GM23338 (cell line): ENCODE measurements at regions not wholly inside any gene's neighbourhood (a gene's known extent, or its start where the extent isn't known, plus 50 kb on each side); places are given as distances from the start of the nearest gene placed in this dataset.

Experiments used
- ATAC-seq: fragments of 200-7000 bp; cut with Tn5 transposase; 3 replicates; pipeline ENCODE4 v1.9.1; 2020
- DNase-seq: peaks from one replicate; pipeline ENCODE4 v3.0.0-alpha.2; 2015; ENCODE audit warnings: low spot score
- H2AFZ ChIP-seq: fragments of 200-600 bp; sonication (generic); 2 replicates; pipeline ENCODE4 v1.8.0; 2016; ENCODE audit warnings: antibody characterized with exemption, mild to moderate bottlenecking, moderate library complexity
- H3F3A ChIP-seq: fragments of 200-600 bp; sonication (generic); replicated peaks from 2 replicates; pipeline ENCODE4 v1.8.0; 2017; ENCODE audit warnings: antibody characterized with exemption, mixed run types, low read depth
- H3K27ac ChIP-seq: fragments of 200-600 bp; sonication (generic); 2 replicates; pipeline ENCODE4 v1.6.1; 2016; ENCODE audit warnings: low read depth
- H3K27me3 ChIP-seq: fragments of 200-600 bp; sonication (generic); 2 replicates; pipeline ENCODE4 v1.8.0; 2016; ENCODE audit warnings: mild to moderate bottlenecking, mixed run types, moderate library complexity; ENCODE audit not compliant: insufficient read depth
- H3K36me3 ChIP-seq: fragments of 200-600 bp; sonication (generic); 2 replicates; pipeline ENCODE4 v1.8.0; 2016; ENCODE audit warnings: mild to moderate bottlenecking; ENCODE audit not compliant: insufficient read depth
- H3K4me1 ChIP-seq: fragments of 200-600 bp; sonication (generic); 2 replicates; pipeline ENCODE4 v1.8.0; 2016; ENCODE audit warnings: mild to moderate bottlenecking, moderate library complexity; ENCODE audit not compliant: insufficient read depth
- H3K4me2 ChIP-seq: fragments of 200-600 bp; sonication (generic); 2 replicates; pipeline ENCODE4 v1.7.1; 2017; ENCODE audit warnings: mixed run types
- H3K4me3 ChIP-seq: fragments of 200-600 bp; sonication (generic); 2 replicates; pipeline ENCODE4 v1.6.1; 2016; ENCODE audit warnings: mixed run types
- H3K79me2 ChIP-seq: fragments of 200-600 bp; sonication (generic); replicated peaks from 2 replicates; pipeline ENCODE4 v1.8.0; 2017; ENCODE audit warnings: mild to moderate bottlenecking; ENCODE audit not compliant: insufficient read depth
- H3K9me2 ChIP-seq: fragments of 200-600 bp; sonication (generic); 2 replicates; pipeline ENCODE4 v1.8.0; 2017; ENCODE audit not compliant: insufficient read depth
- H4K20me1 ChIP-seq: fragments of 200-600 bp; sonication (generic); replicated peaks from 2 replicates; pipeline ENCODE4 v1.8.0; 2017; ENCODE audit warnings: mild to moderate bottlenecking; ENCODE audit not compliant: insufficient read depth
- H3K27ac Mint-ChIP-seq: 2 replicates; pipeline ENCODE4 v1.8.0; 2020; ENCODE audit warnings: inconsistent platforms, mild to moderate bottlenecking, moderate library complexity, mixed read lengths
- H3K27me3 Mint-ChIP-seq: 3 replicates; pipeline ENCODE4 v1.8.0; 2022; ENCODE audit warnings: low read depth, mild to moderate bottlenecking, moderate library complexity, mixed read lengths, inconsistent platforms; ENCODE audit not compliant: insufficient read depth, poor library complexity
- H3K36me3 Mint-ChIP-seq: 3 replicates; pipeline ENCODE4 v1.8.0; 2021; ENCODE audit warnings: low read depth, mild to moderate bottlenecking, inconsistent platforms, moderate library complexity, mixed read lengths
- H3K4me1 Mint-ChIP-seq: 3 replicates; pipeline ENCODE4 v1.8.0; 2020; ENCODE audit warnings: mild to moderate bottlenecking, inconsistent platforms, mixed read lengths
- H3K4me3 Mint-ChIP-seq: 3 replicates; pipeline ENCODE4 v1.8.0; 2021; ENCODE audit warnings: moderate library complexity, mild to moderate bottlenecking, inconsistent platforms, mixed read lengths
- H3K9me3 Mint-ChIP-seq: 3 replicates; pipeline ENCODE4 v1.8.0; 2020; ENCODE audit warnings: moderate library complexity, mild to moderate bottlenecking, inconsistent platforms, mixed read lengths
- CREB1 ChIP-seq: fragments of 250-450 bp; sonication (Bioruptor Pico); IDR thresholded peaks from 2 replicates; pipeline ENCODE4 v1.5.0; 2020; ENCODE audit warnings: low read depth, mild to moderate bottlenecking, moderate library complexity
- EZH2 ChIP-seq: fragments of 200-600 bp; sonication (generic); IDR thresholded peaks from one replicate; pipeline ENCODE4 v1.8.0; 2017; ENCODE audit warnings: antibody characterized with exemption, mild to moderate bottlenecking, low read depth; ENCODE audit not compliant: unreplicated experiment
- EZH2phosphoT487 ChIP-seq: fragments of 200-600 bp; sonication (generic); IDR thresholded peaks from one replicate; pipeline ENCODE4 v1.8.1; 2018; ENCODE audit warnings: antibody characterized with exemption; ENCODE audit not compliant: unreplicated experiment
- JUNB ChIP-seq: IDR thresholded peaks from one replicate; pipeline ENCODE4 v1.6.1; 2016; ENCODE audit warnings: antibody characterized with exemption; ENCODE audit not compliant: unreplicated experiment
- NANOG ChIP-seq: IDR thresholded peaks from 2 replicates; pipeline ENCODE4 v1.6.1; 2016; ENCODE audit warnings: antibody characterized with exemption, borderline replicate concordance
- POLR2AphosphoS5 ChIP-seq: IDR thresholded peaks from 2 replicates; pipeline ENCODE4 v1.6.1; 2016; ENCODE audit warnings: antibody characterized with exemption, low read depth
- STAT1 ChIP-seq: IDR thresholded peaks from one replicate; pipeline ENCODE4 v1.6.1; 2016; ENCODE audit warnings: antibody characterized with exemption; ENCODE audit not compliant: unreplicated experiment
- ZNF114 ChIP-seq: fragments of 250-450 bp; sonication (Bioruptor Pico); IDR thresholded peaks from 2 replicates; pipeline ENCODE4 v1.5.0; 2020; ENCODE audit warnings: mild to moderate bottlenecking, moderate library complexity
- ZNF331 ChIP-seq: fragments of 250-450 bp; sonication (Bioruptor Pico); IDR thresholded peaks from 2 replicates; pipeline ENCODE4 v1.5.0; 2020; ENCODE audit warnings: low read depth, mild to moderate bottlenecking, moderate library complexity
- TF ChIP-seq, protein P1 (sequence below): IDR thresholded peaks from one replicate; pipeline ENCODE4 v1.6.1; 2018; ENCODE audit warnings: antibody characterized with exemption; ENCODE audit not compliant: unreplicated experiment
- TF ChIP-seq, protein P2 (sequence below), 2 experiments: fragments of 200-600 bp in 1 of 2; sonication (generic) in 1 of 2; conservative IDR thresholded peaks; 2 replicates each; pipeline versions ENCODE4 v1.5.1 to v1.6.1; 2016 to 2017; ENCODE audit warnings: antibody characterized with exemption in 2 of 2, low read depth in 2 of 2, mild to moderate bottlenecking in 2 of 2, moderate library complexity in 1 of 2
- TF ChIP-seq, protein P3 (sequence below): IDR thresholded peaks from 2 replicates; pipeline ENCODE4 v1.6.1; 2016; ENCODE audit warnings: antibody characterized with exemption
- TF ChIP-seq, protein P4 (sequence below): fragments of 250-450 bp; sonication (Bioruptor Pico); IDR thresholded peaks from 2 replicates; pipeline ENCODE4 v1.5.0; 2020; ENCODE audit warnings: mild to moderate bottlenecking, moderate library complexity

DNA sequence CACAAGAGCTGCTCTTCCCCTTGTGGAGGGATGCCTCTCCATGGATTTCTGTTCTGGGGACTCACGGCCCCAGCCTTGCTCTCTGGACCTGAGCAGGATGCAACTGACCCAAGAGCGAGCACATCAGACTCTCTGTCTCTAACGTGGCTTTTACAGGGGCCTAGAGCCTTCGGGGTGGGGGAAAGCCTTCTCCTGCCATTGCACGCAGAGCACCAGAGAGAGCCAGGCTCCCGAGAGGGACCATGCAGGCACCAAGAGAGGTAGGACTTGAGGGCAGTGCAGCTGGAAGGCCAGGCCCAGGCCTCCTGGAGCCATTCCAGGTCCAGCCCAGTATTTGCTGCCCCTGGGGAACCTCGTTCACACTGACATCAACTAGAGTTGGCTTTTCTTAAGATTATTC lies 475.6 kb upstream of the MYT1L start (continued):
- TF ChIP-seq, protein P1, sequence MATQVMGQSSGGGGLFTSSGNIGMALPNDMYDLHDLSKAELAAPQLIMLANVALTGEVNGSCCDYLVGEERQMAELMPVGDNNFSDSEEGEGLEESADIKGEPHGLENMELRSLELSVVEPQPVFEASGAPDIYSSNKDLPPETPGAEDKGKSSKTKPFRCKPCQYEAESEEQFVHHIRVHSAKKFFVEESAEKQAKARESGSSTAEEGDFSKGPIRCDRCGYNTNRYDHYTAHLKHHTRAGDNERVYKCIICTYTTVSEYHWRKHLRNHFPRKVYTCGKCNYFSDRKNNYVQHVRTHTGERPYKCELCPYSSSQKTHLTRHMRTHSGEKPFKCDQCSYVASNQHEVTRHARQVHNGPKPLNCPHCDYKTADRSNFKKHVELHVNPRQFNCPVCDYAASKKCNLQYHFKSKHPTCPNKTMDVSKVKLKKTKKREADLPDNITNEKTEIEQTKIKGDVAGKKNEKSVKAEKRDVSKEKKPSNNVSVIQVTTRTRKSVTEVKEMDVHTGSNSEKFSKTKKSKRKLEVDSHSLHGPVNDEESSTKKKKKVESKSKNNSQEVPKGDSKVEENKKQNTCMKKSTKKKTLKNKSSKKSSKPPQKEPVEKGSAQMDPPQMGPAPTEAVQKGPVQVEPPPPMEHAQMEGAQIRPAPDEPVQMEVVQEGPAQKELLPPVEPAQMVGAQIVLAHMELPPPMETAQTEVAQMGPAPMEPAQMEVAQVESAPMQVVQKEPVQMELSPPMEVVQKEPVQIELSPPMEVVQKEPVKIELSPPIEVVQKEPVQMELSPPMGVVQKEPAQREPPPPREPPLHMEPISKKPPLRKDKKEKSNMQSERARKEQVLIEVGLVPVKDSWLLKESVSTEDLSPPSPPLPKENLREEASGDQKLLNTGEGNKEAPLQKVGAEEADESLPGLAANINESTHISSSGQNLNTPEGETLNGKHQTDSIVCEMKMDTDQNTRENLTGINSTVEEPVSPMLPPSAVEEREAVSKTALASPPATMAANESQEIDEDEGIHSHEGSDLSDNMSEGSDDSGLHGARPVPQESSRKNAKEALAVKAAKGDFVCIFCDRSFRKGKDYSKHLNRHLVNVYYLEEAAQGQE, result no peak
- no peak for TF ChIP-seq EZH2phosphoT487
- TF ChIP-seq, protein P2, sequence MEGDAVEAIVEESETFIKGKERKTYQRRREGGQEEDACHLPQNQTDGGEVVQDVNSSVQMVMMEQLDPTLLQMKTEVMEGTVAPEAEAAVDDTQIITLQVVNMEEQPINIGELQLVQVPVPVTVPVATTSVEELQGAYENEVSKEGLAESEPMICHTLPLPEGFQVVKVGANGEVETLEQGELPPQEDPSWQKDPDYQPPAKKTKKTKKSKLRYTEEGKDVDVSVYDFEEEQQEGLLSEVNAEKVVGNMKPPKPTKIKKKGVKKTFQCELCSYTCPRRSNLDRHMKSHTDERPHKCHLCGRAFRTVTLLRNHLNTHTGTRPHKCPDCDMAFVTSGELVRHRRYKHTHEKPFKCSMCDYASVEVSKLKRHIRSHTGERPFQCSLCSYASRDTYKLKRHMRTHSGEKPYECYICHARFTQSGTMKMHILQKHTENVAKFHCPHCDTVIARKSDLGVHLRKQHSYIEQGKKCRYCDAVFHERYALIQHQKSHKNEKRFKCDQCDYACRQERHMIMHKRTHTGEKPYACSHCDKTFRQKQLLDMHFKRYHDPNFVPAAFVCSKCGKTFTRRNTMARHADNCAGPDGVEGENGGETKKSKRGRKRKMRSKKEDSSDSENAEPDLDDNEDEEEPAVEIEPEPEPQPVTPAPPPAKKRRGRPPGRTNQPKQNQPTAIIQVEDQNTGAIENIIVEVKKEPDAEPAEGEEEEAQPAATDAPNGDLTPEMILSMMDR (conservative IDR thresholded peaks at IDR 0.05; ENCODE audit: low read depth in 2 of 2), result no peak
- TF ChIP-seq NANOG, result no peak
- TF ChIP-seq, protein P3, sequence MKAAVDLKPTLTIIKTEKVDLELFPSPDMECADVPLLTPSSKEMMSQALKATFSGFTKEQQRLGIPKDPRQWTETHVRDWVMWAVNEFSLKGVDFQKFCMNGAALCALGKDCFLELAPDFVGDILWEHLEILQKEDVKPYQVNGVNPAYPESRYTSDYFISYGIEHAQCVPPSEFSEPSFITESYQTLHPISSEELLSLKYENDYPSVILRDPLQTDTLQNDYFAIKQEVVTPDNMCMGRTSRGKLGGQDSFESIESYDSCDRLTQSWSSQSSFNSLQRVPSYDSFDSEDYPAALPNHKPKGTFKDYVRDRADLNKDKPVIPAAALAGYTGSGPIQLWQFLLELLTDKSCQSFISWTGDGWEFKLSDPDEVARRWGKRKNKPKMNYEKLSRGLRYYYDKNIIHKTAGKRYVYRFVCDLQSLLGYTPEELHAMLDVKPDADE, result no peak
- TF ChIP-seq ZNF331 (CRISPR knock-in tag), result no peak
- no peak for TF ChIP-seq EZH2
- TF ChIP-seq POLR2AphosphoS5, result no peak

DNA sequence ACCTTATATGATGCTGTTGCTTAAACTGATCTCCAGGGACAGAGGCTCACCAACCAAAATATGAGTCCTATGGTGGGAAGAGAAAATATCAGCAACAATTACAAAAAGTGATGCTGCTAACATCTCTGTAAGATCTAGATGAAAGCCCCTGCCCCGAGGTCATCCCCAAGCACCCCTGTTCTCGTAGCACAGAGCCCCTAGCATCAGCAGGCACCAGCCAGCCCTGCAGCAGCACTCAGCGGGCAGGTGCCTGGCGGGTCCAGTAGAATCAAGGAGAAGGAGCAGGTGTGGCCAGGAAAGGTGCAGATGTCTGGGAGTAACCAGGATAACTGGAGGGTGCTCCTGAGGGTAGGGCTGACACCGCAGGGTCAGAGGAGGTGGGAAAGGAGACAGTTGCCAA lies 474.2 kb upstream of the MYT1L start:
- no peak for DNase-seq
- Mint-ChIP-seq H3K4me1 (no peaks in the 10 kb centered on the region), H3K27ac (no peak overlapping the region), H3K9me3 (peaks cover 30% of the 10 kb centered on the region), H3K4me3 (no peak overlapping the region), H3K36me3 (peaks cover 14% of the 10 kb centered on the region; the same call in 1 of the 3 replicates), H3K27me3 (peaks cover 11% of the 10 kb centered on the region)
- Histone ChIP-seq H3K4me1 (no peaks in the 10 kb centered on the region), H3K9me2 (no peaks in the 10 kb centered on the region), H3K36me3 (peaks cover 5% of the 10 kb centered on the region; the same call in 1 of the 2 replicates), H4K20me1 (no peaks in the 10 kb centered on the region), H3K27me3 (no peaks in the 10 kb centered on the region), H3K4me3 (no peak overlapping the region), H3K4me2 (no peak overlapping the region), H3K79me2 (no peaks in the 10 kb centered on the region), H3F3A (no peaks in the 10 kb centered on the region), H3K27ac (no peak overlapping the region), H2AFZ (no peak overlapping the region)
- no peak for ATAC-seq
- TF ChIP-seq NANOG (no peak), CREB1 (CRISPR knock-in tag) (no peak), JUNB (no peak), ZNF114 (CRISPR knock-in tag) (no peak), ZNF331 (CRISPR knock-in tag) (no peak), STAT1 (no peak)
- TF ChIP-seq, protein P4, sequence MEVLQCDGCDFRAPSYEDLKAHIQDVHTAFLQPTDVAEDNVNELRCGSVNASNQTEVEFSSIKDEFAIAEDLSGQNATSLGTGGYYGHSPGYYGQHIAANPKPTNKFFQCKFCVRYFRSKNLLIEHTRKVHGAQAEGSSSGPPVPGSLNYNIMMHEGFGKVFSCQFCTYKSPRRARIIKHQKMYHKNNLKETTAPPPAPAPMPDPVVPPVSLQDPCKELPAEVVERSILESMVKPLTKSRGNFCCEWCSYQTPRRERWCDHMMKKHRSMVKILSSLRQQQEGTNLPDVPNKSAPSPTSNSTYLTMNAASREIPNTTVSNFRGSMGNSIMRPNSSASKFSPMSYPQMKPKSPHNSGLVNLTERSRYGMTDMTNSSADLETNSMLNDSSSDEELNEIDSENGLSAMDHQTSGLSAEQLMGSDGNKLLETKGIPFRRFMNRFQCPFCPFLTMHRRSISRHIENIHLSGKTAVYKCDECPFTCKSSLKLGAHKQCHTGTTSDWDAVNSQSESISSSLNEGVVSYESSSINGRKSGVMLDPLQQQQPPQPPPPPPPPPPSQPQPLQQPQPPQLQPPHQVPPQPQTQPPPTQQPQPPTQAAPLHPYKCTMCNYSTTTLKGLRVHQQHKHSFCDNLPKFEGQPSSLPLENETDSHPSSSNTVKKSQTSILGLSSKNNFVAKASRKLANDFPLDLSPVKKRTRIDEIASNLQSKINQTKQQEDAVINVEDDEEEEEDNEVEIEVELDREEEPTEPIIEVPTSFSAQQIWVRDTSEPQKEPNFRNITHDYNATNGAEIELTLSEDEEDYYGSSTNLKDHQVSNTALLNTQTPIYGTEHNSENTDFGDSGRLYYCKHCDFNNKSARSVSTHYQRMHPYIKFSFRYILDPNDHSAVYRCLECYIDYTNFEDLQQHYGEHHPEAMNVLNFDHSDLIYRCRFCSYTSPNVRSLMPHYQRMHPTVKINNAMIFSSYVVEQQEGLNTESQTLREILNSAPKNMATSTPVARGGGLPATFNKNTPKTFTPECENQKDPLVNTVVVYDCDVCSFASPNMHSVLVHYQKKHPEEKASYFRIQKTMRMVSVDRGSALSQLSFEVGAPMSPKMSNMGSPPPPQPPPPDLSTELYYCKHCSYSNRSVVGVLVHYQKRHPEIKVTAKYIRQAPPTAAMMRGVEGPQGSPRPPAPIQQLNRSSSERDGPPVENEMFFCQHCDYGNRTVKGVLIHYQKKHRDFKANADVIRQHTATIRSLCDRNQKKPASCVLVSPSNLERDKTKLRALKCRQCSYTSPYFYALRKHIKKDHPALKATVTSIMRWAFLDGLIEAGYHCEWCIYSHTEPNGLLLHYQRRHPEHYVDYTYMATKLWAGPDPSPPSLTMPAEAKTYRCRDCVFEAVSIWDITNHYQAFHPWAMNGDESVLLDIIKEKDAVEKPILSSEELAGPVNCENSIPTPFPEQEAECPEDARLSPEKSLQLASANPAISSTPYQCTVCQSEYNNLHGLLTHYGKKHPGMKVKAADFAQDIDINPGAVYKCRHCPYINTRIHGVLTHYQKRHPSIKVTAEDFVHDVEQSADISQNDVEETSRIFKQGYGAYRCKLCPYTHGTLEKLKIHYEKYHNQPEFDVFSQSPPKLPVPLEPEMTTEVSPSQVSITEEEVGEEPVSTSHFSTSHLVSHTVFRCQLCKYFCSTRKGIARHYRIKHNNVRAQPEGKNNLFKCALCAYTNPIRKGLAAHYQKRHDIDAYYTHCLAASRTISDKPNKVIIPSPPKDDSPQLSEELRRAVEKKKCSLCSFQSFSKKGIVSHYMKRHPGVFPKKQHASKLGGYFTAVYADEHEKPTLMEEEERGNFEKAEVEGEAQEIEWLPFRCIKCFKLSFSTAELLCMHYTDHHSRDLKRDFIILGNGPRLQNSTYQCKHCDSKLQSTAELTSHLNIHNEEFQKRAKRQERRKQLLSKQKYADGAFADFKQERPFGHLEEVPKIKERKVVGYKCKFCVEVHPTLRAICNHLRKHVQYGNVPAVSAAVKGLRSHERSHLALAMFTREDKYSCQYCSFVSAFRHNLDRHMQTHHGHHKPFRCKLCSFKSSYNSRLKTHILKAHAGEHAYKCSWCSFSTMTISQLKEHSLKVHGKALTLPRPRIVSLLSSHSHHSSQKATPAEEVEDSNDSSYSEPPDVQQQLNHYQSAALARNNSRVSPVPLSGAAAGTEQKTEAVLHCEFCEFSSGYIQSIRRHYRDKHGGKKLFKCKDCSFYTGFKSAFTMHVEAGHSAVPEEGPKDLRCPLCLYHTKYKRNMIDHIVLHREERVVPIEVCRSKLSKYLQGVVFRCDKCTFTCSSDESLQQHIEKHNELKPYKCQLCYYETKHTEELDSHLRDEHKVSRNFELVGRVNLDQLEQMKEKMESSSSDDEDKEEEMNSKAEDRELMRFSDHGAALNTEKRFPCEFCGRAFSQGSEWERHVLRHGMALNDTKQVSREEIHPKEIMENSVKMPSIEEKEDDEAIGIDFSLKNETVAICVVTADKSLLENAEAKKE, result no peak
